H1 (cell line): ENCODE measurements at regions not wholly inside any gene's neighbourhood (a gene's known extent, or its start where the extent isn't known, plus 50 kb on each side); places are given as distances from the start of the nearest gene placed in this dataset.

Experiments
- NANOG ChIP-seq: IDR thresholded peaks from 2 replicates; pipeline ENCODE4 v1.6.1; 2011; ENCODE audit warnings: low read length, low read depth, mild to moderate bottlenecking, inconsistent platforms; ENCODE audit not compliant: insufficient read depth, poor library complexity, severe bottlenecking

DNA sequence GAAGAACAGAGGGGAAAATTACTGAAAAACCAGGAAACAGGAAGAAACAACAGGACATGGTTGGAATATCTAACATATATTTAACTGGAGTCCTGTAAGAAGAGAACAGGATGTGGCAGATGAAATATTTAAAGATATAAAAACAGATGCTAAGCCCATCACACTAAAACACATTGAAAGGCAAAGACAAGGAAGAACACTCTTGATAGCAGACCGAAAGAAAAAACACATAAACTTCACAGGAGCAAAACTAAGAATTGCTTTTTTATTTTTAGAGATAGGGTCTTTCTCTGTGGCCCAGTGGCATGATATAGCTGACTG is 324.4 kb upstream of the ARRDC3 start (continued):
- TF ChIP-seq NANOG = no peak
